ENCODE measurements at regions not wholly inside any gene's neighbourhood (a gene's known extent, or its start where the extent isn't known, plus 50 kb on each side); places are given as distances from the start of the nearest gene placed in this dataset.

DNA sequence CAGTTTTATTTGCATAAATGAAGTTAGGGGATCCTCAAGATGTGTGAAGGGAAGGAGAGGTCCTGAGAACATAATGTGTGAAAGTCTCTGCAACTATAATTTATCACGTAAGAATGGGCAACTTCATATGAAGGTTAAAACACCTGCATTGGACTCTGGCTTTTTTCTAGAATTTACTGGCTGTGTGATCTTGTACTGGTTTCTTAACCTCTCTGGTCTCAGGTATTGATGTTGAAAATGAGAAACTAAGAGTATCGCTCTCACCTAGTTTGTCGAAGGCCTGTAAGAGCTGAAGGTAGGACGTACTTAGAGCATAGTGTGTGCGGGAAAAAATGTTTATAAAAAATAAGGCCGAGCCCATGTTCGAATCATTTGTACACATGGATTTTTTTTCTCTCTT lies 280.5 kb downstream of the ICE1 start:
- H3K9me3 Mint-ChIP-seq (ENCODE audit: low read depth, unreplicated experiment): peaks cover 5% of the 10 kb centered on the region
- no TSS peak for BruUV-seq (replicated peaks)
- CTCF ChIA-PET: no interaction called here
- H3K27me3 Mint-ChIP-seq (ENCODE audit: unreplicated experiment): no peaks in the 10 kb centered on the region
- no peaks in the 10 kb centered on the region for H3K36me3 Mint-ChIP-seq (ENCODE audit: insufficient read depth, unreplicated experiment)
- TF ChIP-seq, protein P1, sequence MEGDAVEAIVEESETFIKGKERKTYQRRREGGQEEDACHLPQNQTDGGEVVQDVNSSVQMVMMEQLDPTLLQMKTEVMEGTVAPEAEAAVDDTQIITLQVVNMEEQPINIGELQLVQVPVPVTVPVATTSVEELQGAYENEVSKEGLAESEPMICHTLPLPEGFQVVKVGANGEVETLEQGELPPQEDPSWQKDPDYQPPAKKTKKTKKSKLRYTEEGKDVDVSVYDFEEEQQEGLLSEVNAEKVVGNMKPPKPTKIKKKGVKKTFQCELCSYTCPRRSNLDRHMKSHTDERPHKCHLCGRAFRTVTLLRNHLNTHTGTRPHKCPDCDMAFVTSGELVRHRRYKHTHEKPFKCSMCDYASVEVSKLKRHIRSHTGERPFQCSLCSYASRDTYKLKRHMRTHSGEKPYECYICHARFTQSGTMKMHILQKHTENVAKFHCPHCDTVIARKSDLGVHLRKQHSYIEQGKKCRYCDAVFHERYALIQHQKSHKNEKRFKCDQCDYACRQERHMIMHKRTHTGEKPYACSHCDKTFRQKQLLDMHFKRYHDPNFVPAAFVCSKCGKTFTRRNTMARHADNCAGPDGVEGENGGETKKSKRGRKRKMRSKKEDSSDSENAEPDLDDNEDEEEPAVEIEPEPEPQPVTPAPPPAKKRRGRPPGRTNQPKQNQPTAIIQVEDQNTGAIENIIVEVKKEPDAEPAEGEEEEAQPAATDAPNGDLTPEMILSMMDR (IDR thresholded peaks at IDR 0.05; ENCODE audit: unreplicated experiment): no peak
- DNase-seq: no peak
- H3K27ac Mint-ChIP-seq (ENCODE audit: unreplicated experiment): no peak overlapping the region
- H3K4me1 Mint-ChIP-seq (ENCODE audit: low read depth, unreplicated experiment): no peaks in the 10 kb centered on the region
- H3K4me3 Mint-ChIP-seq (ENCODE audit: low read depth, unreplicated experiment): no peak overlapping the region
- intact Hi-C loops (cut with micrococcal nuclease; ENCODE audit: unreplicated experiment): no loop called here

DNA sequence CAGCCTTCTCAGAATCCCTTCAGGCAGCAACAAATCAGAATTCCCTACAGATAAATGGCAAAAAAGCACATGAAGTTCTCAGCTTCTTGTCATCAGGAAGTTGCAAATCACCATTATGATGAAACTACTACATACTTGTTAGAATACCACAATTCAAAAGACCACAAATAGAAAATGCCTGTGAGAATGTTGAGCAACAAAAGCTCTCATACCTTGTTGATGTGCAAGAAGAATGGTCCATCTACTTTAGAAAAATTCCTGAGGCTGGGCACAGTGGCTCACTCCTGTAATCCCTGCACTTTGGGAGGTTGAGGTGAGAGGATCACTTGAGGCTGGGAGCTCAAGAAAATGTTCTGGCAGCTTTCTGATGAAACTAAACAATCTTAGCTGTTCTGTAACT lies 278.1 kb downstream of the ICE1 start:
- BruUV-seq (replicated peaks): no TSS peak
- CTCF ChIA-PET: no interaction called here
- H3K9me3 Mint-ChIP-seq (ENCODE audit: low read depth, unreplicated experiment): peaks cover 5% of the 10 kb centered on the region
- H3K36me3 Mint-ChIP-seq (ENCODE audit: insufficient read depth, unreplicated experiment): no peaks in the 10 kb centered on the region
- no peaks in the 10 kb centered on the region for H3K27me3 Mint-ChIP-seq (ENCODE audit: unreplicated experiment)
- TF ChIP-seq, protein P1 (IDR thresholded peaks at IDR 0.05; ENCODE audit: unreplicated experiment): no peak
- intact Hi-C loops (cut with micrococcal nuclease; ENCODE audit: unreplicated experiment): no loop called here
- DNase-seq: no peak
- H3K4me1 Mint-ChIP-seq (ENCODE audit: low read depth, unreplicated experiment): no peaks in the 10 kb centered on the region
- no peak overlapping the region for H3K27ac Mint-ChIP-seq (ENCODE audit: unreplicated experiment)
- no peak overlapping the region for H3K4me3 Mint-ChIP-seq (ENCODE audit: low read depth, unreplicated experiment)

DNA sequence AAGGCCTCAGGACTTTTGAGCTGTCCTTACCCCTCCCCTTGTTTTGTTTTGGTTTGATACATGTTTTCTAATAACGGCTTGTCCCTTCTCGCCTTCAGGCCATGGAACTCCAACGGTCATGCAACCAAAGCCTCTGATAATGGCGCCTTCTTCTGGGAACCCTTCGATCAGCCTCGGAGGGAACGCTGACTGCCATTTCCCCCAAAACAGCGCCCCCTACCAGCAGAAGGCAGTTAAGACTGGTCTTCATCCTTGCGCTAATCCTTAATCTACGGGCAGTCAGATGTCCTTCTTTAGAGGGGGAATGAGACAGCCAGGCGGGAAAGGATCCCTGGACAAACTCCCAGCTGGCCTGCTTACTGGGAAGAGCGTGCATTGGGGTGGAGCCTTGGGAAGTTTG lies 276.6 kb downstream of the ICE1 start:
- TF ChIP-seq, protein P1 (IDR thresholded peaks at IDR 0.05; ENCODE audit: unreplicated experiment): no peak
- no TSS peak for BruUV-seq (replicated peaks)
- CTCF ChIA-PET: no interaction called here
- H3K36me3 Mint-ChIP-seq (ENCODE audit: insufficient read depth, unreplicated experiment): no peaks in the 10 kb centered on the region
- no peak overlapping the region for H3K27ac Mint-ChIP-seq (ENCODE audit: unreplicated experiment)
- intact Hi-C loops (cut with micrococcal nuclease; ENCODE audit: unreplicated experiment): no loop called here
- no peak overlapping the region for H3K4me3 Mint-ChIP-seq (ENCODE audit: low read depth, unreplicated experiment)
- no peaks in the 10 kb centered on the region for H3K27me3 Mint-ChIP-seq (ENCODE audit: unreplicated experiment)
- peaks cover 5% of the 10 kb centered on the region for H3K9me3 Mint-ChIP-seq (ENCODE audit: low read depth, unreplicated experiment)
- no peak for DNase-seq
- H3K4me1 Mint-ChIP-seq (ENCODE audit: low read depth, unreplicated experiment): no peaks in the 10 kb centered on the region

DNA sequence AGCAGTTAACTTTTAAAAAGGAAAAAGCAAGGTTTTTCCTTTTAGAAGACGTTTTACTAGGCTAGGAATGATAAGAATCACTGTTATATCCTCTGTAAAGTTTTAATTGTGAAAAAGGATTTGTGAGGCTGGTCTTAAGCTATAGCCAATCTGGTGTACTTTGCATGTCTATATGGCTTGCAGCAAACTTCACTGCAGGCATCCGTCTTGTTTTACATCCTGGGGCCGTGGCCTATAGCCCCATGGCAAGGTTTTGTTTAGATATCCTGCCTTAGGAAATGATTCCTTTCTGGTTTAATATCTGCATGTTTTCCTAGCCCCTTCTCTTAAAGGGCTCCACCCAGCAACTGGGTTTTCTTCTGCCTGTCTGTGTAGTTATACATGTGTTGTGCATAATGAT lies 272.8 kb downstream of the ICE1 start:
- Mint-ChIP-seq H3K36me3 (ENCODE audit: insufficient read depth, unreplicated experiment) (no peaks in the 10 kb centered on the region), H3K9me3 (ENCODE audit: low read depth, unreplicated experiment) (peaks cover 10% of the 10 kb centered on the region), H3K27me3 (ENCODE audit: unreplicated experiment) (no peaks in the 10 kb centered on the region), H3K4me3 (ENCODE audit: low read depth, unreplicated experiment) (no peak overlapping the region), H3K27ac (ENCODE audit: unreplicated experiment) (no peak overlapping the region), H3K4me1 (ENCODE audit: low read depth, unreplicated experiment) (no peaks in the 10 kb centered on the region)
- CTCF ChIA-PET: no interaction called here
- no TSS peak for BruUV-seq (replicated peaks)
- DNase-seq: no peak
- intact Hi-C loops (cut with micrococcal nuclease; ENCODE audit: unreplicated experiment): no loop called here
- TF ChIP-seq, protein P1 (IDR thresholded peaks at IDR 0.05; ENCODE audit: unreplicated experiment): no peak

DNA sequence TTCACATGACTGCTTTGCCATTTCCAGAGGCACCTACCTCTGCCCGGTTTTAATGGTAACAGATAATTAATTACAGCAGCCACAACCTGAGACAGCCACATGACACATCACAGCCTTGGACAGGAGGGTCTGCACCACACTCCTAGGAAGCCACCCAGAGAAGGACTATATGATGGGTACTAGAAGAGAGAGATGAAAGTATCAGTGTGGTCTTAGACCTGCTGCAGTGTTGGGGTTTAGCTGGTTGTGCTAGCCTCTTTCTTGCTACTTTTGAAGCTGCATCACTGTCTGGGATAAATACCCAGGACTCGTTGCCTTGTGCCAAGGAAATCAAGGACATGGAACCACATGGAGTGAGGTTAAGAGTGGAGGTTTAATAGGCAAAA lies 266.4 kb downstream of the ICE1 start:
- Mint-ChIP-seq H3K9me3 (ENCODE audit: low read depth, unreplicated experiment) (peaks cover 18% of the 10 kb centered on the region), H3K27me3 (ENCODE audit: unreplicated experiment) (no peaks in the 10 kb centered on the region), H3K4me3 (ENCODE audit: low read depth, unreplicated experiment) (no peak overlapping the region), H3K4me1 (ENCODE audit: low read depth, unreplicated experiment) (no peaks in the 10 kb centered on the region), H3K36me3 (ENCODE audit: insufficient read depth, unreplicated experiment) (no peaks in the 10 kb centered on the region), H3K27ac (ENCODE audit: unreplicated experiment) (no peak overlapping the region)
- TF ChIP-seq, protein P1 (IDR thresholded peaks at IDR 0.05; ENCODE audit: unreplicated experiment): no peak
- BruUV-seq (replicated peaks): no TSS peak
- intact Hi-C loops (cut with micrococcal nuclease; ENCODE audit: unreplicated experiment): no loop called here
- CTCF ChIA-PET: no interaction called here
- DNase-seq: no peak

Data from Calu3 (cell line).